K562 (cell line): ENCODE measurements at regions not wholly inside any gene's neighbourhood (a gene's known extent, or its start where the extent isn't known, plus 50 kb on each side); places are given as distances from the start of the nearest gene placed in this dataset.

ENCODE experiments used
- CBX2 ChIP-seq: fragments of 200-600 bp; sonication (generic); IDR thresholded peaks from one replicate; pipeline ENCODE4 v1.6.1; 2012; ENCODE audit warnings: mild to moderate bottlenecking, low read length, inconsistent platforms; ENCODE audit not compliant: insufficient read depth, poor library complexity, severe bottlenecking
- GABPA ChIP-seq: fragments of 200-800 bp; sonication (Bioruptor generic); conservative IDR thresholded peaks from 2 replicates; pipeline ENCODE4 v1.6.1; 2016; ENCODE audit warnings: low read depth, missing genetic modification characterization, missing compliant biosample characterization
- TARDBP ChIP-seq: fragments of 450-650 bp; IDR thresholded peaks from 2 replicates; pipeline ENCODE4 v1.6.1; 2016
- ZNF263 ChIP-seq: sonication (generic); formaldehyde crosslinking; IDR thresholded peaks from 2 replicates; pipeline ENCODE4 v1.8.0; 2022; ENCODE audit warnings: mild to moderate bottlenecking, missing genetic modification reagents, borderline replicate concordance
- TF ChIP-seq, protein P1 (sequence below), 3 experiments: IDR thresholded peaks in 2 of 3; conservative IDR thresholded peaks in 1 of 3; 2 replicates each; pipeline ENCODE4 v1.5.1; 2011 to 2012; ENCODE audit warnings: low read length in 3 of 3, mild to moderate bottlenecking in 3 of 3, control low read depth in 2 of 3, improper control_type of control experiment in 1 of 3, inconsistent platforms in 1 of 3, low read depth in 1 of 3, mixed read lengths in 1 of 3, moderate library complexity in 1 of 3; ENCODE audit not compliant: insufficient read depth in 2 of 3
- TF ChIP-seq, protein P2 (sequence below): sonication (generic); formaldehyde crosslinking; IDR thresholded peaks from 2 replicates; pipeline ENCODE4 v1.8.1; 2023; ENCODE audit warnings: mild to moderate bottlenecking, missing genetic modification reagents
- TF ChIP-seq, protein P3 (sequence below), 2 experiments: fragments of 250-450 bp in 1 of 2; fragments of 450-650 bp in 1 of 2; sonication (Bioruptor Pico) in 1 of 2; IDR thresholded peaks; 2 replicates each; pipeline versions ENCODE4 v1.6.1 to v1.8.0; 2016 to 2021; ENCODE audit warnings: mild to moderate bottlenecking in 2 of 2, moderate library complexity in 2 of 2, missing compliant biosample characterization in 1 of 2, missing genetic modification characterization in 1 of 2

DNA sequence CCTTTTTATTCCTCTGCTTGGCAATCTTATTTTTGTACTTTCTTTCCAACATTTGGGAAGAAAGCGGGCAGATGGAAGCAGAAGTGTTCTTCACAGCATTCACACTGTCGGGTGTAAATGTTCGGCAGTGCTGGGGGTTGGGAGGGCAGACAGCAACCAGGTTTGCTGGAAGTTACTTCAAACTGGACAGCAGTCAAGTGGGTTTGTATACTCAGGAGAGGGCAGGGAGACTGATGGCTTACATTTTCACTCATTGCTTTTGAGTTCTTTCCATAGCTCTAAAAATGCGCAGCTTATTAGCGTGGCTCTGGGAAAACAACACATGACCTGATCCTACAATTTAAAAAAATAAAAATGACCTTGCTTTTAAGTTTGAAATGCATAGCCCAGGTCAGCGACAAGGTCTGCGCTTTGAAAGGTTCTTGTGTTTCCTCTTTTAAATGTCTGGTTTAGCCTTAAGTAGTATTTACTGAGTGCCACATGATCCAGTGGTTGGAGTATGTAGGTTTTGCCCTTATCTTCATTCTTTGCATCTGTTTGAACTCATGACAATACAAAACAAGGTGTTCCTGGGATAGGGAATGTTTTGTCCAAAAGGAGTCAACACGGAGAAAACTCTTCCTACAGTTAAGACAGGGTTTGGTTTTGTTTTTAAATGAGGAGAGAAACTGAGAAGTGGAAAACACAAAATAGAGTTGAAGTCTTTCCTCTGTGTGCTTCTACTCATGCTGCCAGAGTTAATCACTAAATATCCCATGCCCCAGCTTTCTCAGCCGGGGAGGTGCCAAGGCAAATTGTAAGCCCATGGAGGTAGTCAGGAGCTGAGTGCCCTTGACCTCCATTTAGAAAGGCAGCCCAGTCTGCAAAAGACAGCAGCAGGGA is 132.7 kb upstream of the DMRT1 start:
- no peak for TF ChIP-seq CBX2
- TF ChIP-seq, protein P1, sequence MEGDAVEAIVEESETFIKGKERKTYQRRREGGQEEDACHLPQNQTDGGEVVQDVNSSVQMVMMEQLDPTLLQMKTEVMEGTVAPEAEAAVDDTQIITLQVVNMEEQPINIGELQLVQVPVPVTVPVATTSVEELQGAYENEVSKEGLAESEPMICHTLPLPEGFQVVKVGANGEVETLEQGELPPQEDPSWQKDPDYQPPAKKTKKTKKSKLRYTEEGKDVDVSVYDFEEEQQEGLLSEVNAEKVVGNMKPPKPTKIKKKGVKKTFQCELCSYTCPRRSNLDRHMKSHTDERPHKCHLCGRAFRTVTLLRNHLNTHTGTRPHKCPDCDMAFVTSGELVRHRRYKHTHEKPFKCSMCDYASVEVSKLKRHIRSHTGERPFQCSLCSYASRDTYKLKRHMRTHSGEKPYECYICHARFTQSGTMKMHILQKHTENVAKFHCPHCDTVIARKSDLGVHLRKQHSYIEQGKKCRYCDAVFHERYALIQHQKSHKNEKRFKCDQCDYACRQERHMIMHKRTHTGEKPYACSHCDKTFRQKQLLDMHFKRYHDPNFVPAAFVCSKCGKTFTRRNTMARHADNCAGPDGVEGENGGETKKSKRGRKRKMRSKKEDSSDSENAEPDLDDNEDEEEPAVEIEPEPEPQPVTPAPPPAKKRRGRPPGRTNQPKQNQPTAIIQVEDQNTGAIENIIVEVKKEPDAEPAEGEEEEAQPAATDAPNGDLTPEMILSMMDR (IDR thresholded peaks at IDR 0.05 in 2 of 3, conservative IDR thresholded peaks at IDR 0.05 in 1 of 3; ENCODE audit: insufficient read depth in 2 of 3, low read depth in 1 of 3, low read length in 3 of 3) = no peak
- TF ChIP-seq, protein P2, sequence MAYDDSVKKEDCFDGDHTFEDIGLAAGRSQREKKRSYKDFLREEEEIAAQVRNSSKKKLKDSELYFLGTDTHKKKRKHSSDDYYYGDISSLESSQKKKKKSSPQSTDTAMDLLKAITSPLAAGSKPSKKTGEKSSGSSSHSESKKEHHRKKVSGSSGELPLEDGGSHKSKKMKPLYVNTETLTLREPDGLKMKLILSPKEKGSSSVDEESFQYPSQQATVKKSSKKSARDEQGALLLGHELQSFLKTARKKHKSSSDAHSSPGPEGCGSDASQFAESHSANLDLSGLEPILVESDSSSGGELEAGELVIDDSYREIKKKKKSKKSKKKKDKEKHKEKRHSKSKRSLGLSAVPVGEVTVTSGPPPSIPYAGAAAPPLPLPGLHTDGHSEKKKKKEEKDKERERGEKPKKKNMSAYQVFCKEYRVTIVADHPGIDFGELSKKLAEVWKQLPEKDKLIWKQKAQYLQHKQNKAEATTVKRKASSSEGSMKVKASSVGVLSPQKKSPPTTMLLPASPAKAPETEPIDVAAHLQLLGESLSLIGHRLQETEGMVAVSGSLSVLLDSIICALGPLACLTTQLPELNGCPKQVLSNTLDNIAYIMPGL (CRISPR knock-in tag) = no peak
- TF ChIP-seq GABPA (tag) = no peak
- TF ChIP-seq ZNF263 = no peak
- no peak for TF ChIP-seq TARDBP
- TF ChIP-seq, protein P3, sequence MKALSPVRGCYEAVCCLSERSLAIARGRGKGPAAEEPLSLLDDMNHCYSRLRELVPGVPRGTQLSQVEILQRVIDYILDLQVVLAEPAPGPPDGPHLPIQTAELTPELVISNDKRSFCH (CRISPR knock-in tag; IDR thresholded peaks at IDR 0.05) = no peak
- TF ChIP-seq, protein P3 (tag; IDR thresholded peaks at IDR 0.05) = no peak
